D721Med (cell line): ENCODE measurements at regions not wholly inside any gene's neighbourhood (a gene's known extent, or its start where the extent isn't known, plus 50 kb on each side); places are given as distances from the start of the nearest gene placed in this dataset.

Source experiments
- DNase-seq: peaks from one replicate; pipeline ENCODE4 v3.0.0; 2011; ENCODE audit warnings: low spot score; ENCODE audit not compliant: insufficient read length
- FAIRE-seq: peaks from 2 replicates; lab custom pipeline; 2011; peaks lifted over from hg19 to GRCh38; lab: Jason Lieb, UNC
- TF ChIP-seq, protein P1 (sequence below): IDR thresholded peaks from 2 replicates; pipeline ENCODE4 v1.5.1; 2012; ENCODE audit warnings: mild to moderate bottlenecking, control low read depth; ENCODE audit not compliant: insufficient read depth; ENCODE audit errors: missing control alignments

DNA sequence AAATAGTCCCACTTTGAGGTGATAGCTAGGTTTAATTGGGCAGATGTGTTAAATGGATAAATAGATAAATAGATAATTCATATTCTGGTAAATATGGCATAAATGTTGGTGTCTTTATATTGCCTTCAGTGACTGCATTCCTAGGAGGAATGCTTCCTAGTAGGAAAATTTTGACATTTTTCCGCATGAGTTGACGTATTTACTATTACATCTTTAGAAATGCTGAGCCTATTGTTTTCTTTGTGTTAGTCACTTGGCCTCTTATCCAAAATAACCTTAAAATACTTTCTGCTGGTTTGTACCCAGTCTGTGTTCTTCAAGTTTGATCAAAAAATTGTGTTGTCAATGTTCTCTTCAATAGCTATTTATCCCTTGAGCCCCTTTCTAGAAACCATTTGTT is 495.6 kb upstream of the ZEB2 start:
- FAIRE-seq, result no peak

DNA sequence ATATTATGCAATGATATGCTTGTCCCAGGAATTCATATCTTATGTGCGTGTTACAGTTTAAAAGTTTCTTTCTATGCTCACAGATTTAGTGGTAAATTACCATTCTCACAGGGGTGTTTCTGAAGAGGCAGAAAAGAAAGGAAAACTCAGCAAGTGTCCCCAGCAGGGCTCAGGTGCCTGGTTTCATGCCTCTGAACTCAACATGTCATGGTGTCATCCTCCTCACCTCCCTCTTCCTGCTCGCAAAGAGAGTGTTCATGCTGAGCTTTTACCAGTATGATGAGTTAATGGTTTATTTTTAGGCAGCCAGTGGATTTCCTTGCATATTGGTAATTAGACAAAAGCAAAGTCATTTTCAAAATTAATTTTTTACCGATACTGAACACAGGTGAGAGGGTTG is 492.9 kb upstream of the ZEB2 start:
- no peak for FAIRE-seq
- TF ChIP-seq, protein P1, sequence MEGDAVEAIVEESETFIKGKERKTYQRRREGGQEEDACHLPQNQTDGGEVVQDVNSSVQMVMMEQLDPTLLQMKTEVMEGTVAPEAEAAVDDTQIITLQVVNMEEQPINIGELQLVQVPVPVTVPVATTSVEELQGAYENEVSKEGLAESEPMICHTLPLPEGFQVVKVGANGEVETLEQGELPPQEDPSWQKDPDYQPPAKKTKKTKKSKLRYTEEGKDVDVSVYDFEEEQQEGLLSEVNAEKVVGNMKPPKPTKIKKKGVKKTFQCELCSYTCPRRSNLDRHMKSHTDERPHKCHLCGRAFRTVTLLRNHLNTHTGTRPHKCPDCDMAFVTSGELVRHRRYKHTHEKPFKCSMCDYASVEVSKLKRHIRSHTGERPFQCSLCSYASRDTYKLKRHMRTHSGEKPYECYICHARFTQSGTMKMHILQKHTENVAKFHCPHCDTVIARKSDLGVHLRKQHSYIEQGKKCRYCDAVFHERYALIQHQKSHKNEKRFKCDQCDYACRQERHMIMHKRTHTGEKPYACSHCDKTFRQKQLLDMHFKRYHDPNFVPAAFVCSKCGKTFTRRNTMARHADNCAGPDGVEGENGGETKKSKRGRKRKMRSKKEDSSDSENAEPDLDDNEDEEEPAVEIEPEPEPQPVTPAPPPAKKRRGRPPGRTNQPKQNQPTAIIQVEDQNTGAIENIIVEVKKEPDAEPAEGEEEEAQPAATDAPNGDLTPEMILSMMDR, result no peak
- no peak for DNase-seq

More for the DNA sequence above, 495.6 kb upstream of the ZEB2 start:
- TF ChIP-seq, protein P1, result no peak
- DNase-seq, result no peak

DNA sequence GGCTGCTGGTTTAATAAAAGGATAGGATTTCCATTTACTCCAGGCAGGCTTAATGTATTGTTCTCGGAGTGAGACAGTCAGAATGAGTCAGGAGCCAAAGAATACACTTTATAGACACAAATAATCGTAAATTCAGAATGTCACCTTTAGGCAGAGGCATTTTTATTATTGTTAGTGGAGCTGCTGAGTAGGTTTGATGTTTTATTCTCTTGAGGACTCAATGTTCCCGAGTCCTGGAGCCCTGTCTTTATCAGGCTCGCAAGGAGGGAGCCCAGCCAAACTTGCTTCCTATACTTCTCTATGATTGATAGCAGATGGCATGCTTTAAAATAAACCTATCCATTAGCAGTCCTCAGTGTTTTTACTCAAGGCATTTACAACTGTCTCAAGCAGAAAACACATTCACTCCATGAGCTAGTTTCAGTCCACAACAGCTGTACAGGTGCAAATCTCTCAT is 492.3 kb upstream of the ZEB2 start:
- no peak for DNase-seq
- no peak for FAIRE-seq
- TF ChIP-seq, protein P1, result no peak

DNA sequence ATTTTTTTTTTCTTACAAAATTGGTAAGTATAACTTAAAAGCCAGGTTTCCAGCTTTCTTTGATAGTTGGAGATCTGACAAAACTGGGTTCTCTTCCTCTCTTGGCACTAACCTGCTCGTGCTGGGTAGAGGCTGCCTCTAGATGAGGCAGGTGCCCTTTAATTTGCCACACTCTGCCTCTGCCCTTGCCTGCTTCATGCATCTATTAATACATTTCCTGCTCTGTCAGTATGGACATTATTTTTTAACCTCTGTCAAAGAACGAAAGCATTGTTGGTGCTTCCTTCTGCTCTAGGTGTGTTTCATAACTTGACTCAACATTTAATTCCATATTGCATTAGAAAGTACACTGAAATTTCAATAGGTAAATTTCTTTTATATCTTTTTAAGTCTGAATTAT is 490.7 kb upstream of the ZEB2 start:
- FAIRE-seq, result no peak
- TF ChIP-seq, protein P1, result no peak
- DNase-seq, result no peak

DNA sequence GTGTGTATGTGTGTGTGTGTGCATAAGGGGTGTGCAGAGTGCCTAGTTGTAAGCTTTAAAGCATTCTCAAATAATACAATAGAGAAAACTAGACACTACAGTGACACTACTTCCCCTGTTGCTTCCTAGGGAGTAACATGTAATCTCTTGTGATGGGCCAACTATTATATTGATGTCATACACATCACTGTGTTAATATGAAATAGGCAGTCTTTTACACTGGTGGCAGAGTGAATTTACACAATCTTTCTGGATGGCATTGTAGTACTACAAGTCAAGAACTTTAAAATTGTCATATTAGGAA is 488.0 kb upstream of the ZEB2 start:
- DNase-seq (no peak), FAIRE-seq (no peak)
- TF ChIP-seq, protein P1, result no peak

DNA sequence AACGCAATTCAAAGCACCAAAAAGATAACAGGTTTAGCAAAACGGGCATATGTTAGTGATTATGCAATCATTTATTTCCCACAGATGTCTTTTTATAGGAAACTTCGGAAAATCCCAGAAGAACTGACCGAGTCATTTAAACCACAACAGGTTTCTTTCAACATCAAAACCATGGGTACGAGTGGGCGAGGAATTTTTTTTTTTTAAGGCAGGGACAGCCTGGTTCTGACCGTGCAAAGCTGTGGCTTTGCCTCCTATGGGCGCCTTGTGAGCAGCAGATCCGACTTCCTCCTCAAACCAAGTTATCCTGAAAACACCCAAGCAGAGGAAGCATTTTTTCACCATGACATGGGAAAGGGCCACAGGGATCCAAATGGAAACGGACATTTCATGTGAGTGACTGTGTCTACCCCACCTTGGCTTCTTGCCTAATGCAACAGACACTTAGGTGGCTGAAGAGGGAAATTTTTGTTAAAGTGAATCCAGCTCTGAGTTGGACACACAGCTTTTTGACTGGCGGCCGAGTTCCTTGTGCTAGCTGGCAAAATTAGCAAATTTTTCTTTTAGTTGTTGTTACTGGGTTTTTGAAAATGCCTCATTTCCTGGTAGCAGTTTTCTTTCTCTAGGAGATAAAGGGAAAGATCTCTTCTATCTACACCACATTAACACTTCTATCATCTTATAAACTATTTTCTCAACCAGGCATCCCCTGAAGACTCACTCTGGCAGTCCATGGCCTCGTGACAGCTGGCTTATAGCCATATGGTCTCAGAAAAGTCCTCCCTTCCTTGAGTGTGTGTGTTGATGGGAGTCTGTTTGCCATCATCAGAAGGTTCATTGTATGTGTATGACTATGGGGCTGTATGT is 487.4 kb upstream of the ZEB2 start:
- FAIRE-seq (no peak), DNase-seq (no peak)
- TF ChIP-seq, protein P1, result no peak

DNA sequence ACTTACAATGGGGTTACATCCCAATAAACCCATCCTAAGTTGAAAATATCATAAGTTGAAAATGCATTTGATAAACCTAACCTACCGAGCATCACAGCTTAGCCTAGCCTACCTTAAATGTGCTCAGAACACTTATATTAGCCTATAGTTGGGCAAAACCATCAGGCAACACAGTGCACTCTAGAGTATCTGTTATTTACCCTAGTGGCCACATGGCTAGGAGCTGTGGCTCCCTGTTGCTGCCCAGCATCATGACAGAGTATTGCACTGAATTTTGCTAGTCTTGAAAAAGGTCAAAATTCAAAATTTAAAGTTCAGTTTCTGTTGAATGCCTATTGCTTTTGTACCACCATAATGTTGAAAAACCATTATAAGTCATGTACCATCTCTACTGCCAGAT is 482.7 kb upstream of the ZEB2 start:
- TF ChIP-seq, protein P1, result no peak
- DNase-seq, result no peak
- FAIRE-seq, result no peak
